ENCODE measurements at regions not wholly inside any gene's neighbourhood (a gene's known extent, or its start where the extent isn't known, plus 50 kb on each side); places are given as distances from the start of the nearest gene placed in this dataset.
A peak's percentile ranks its signal among the peaks of the same experiment; 100 is the strongest.
"Not testable (repeated sequence)": the region's sequence is repeated elsewhere in the genome, so short reads cannot be mapped to it uniquely, and the experiment has no call there.

GRCh38 chr7:66458991-66459390, 169.7 kb upstream of the KCTD7 start:
- not testable (repeated sequence) for DNase-seq (ENCODE audit: low spot score)

GRCh38 chr7:66459783-66460413, 168.8 kb upstream of the KCTD7 start:
- not testable (repeated sequence) for DNase-seq (ENCODE audit: low spot score)

GRCh38 chr7:66460921-66461361, 167.7 kb upstream of the KCTD7 start:
- DNase-seq (ENCODE audit: low spot score): no peak

GRCh38 chr7:66461397-66461796, 167.3 kb upstream of the KCTD7 start:
- DNase-seq (ENCODE audit: low spot score): not testable (repeated sequence)

GRCh38 chr7:66462831-66463230, 165.8 kb upstream of the KCTD7 start:
- not testable (repeated sequence) for DNase-seq (ENCODE audit: low spot score)

GRCh38 chr7:66464059-66464458, 164.6 kb upstream of the KCTD7 start:
- DNase-seq (ENCODE audit: low spot score): no peak

- no peak for DNase-seq (ENCODE audit: low spot score)
Observed at GRCh38 chr7:66466081-66466600, 162.5 kb upstream of the KCTD7 start.

- DNase-seq (ENCODE audit: low spot score): no peak
Observed at GRCh38 chr7:66467887-66468286, 160.8 kb upstream of the KCTD7 start.

GRCh38 chr7:66473064-66473463, 155.6 kb upstream of the KCTD7 start:
- DNase-seq (ENCODE audit: low spot score): not testable (repeated sequence)

GRCh38 chr7:66474441-66474840, 154.2 kb upstream of the KCTD7 start:
- DNase-seq (ENCODE audit: low spot score): no peak

- DNase-seq (ENCODE audit: low spot score): not testable (repeated sequence)
Observed at GRCh38 chr7:66476056-66476455, 152.6 kb upstream of the KCTD7 start.

GRCh38 chr7:66477822-66478397, 150.8 kb upstream of the KCTD7 start:
- DNase-seq (ENCODE audit: low spot score): not testable (repeated sequence)

- not testable (repeated sequence) for DNase-seq (ENCODE audit: low spot score)
Observed at GRCh38 chr7:66481229-66481628, 147.5 kb upstream of the KCTD7 start.

- not testable (repeated sequence) for DNase-seq (ENCODE audit: low spot score)
Observed at GRCh38 chr7:66489065-66489464, 139.6 kb upstream of the KCTD7 start.

GRCh38 chr7:66489741-66490140, 138.9 kb upstream of the KCTD7 start:
- DNase-seq (ENCODE audit: low spot score): not testable (repeated sequence)

GRCh38 chr7:66490979-66491378, 137.7 kb upstream of the KCTD7 start:
- not testable (repeated sequence) for DNase-seq (ENCODE audit: low spot score)

GRCh38 chr7:66492405-66492804, 136.3 kb upstream of the KCTD7 start:
- not testable (repeated sequence) for DNase-seq (ENCODE audit: low spot score)

- peak; percentile 98 for DNase-seq (ENCODE audit: low spot score)
Observed at GRCh38 chr7:66493235-66494205, 135.2 kb upstream of the KCTD7 start.

GRCh38 chr7:66497346-66497745, 131.3 kb upstream of the KCTD7 start:
- DNase-seq (ENCODE audit: low spot score): no peak

- no peak for DNase-seq (ENCODE audit: low spot score)
Observed at GRCh38 chr7:66500087-66500486, 128.6 kb upstream of the KCTD7 start.

GRCh38 chr7:66502230-66503035, 126.2 kb upstream of the KCTD7 start:
- DNase-seq (ENCODE audit: low spot score): no peak

- no peak for DNase-seq (ENCODE audit: low spot score)
Observed at GRCh38 chr7:66503036-66503370, 125.7 kb upstream of the KCTD7 start.

Data from left forelimb (tissue), 1 donor.